ENCODE measurements at regions not wholly inside any gene's neighbourhood (a gene's known extent, or its start where the extent isn't known, plus 50 kb on each side); places are given as distances from the start of the nearest gene placed in this dataset.

DNA sequence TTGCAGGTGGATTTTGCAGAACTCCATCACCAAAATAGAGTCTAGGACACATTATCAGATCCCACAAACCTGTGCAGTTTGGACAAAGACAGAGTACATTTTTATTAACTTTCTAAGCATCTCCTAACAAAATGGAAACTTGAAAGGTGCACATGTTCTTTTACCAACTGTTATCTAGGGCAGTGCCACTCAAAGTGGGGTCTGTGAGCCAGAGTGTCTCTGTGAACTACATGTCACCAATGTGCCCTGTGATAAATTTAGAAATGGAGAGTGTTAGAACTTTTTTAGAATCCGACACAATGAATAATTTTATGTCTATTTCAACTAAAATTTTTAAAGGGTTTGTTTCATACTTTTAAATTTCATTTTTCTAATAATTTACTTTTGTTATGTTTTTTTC lies 68.4 kb upstream of the TMC3 start:
- H3K4me1 ChIP-seq (ENCODE audit: control extremely low read depth in 1 of 4, control insufficient read depth in 4 of 4, insufficient read depth in 4 of 4, low read length in 3 of 4) = no peaks in the 10 kb centered on the region
- peaks cover 0 to 11% (median 0%) of the 10 kb centered on the region in 5 experiments for H3K9me3 ChIP-seq (ENCODE audit: control extremely low read depth in 1 of 5, control insufficient read depth in 4 of 5, insufficient read depth in 2 of 5, low read depth in 1 of 5, low read length in 4 of 5)
- H3K27me3 ChIP-seq (replicated peaks in 2 of 5; ENCODE audit: control insufficient read depth in 4 of 5, insufficient read depth in 5 of 5, low read length in 4 of 5) = no peaks in the 10 kb centered on the region
- ChIA-PET POLR2A (no interaction called here), CTCF (no interaction called here)
- no peak for DNase-seq
- H3K36me3 ChIP-seq (ENCODE audit: control insufficient read depth in 4 of 4, insufficient read depth in 4 of 4, low read length in 3 of 4) = no peaks in the 10 kb centered on the region
- WGBS (ENCODE audit: insufficient coverage) = no CpG with 5 or more reads among the region's 1 CpG
- H3K4me3 ChIP-seq (ENCODE audit: control insufficient read depth in 1 of 7, extremely low read depth in 1 of 7, insufficient read depth in 4 of 7, low read depth in 2 of 7, low read length in 6 of 7) = no peak overlapping the region
- no peak overlapping the region for H3K27ac ChIP-seq (ENCODE audit: insufficient read depth in 1 of 2, low read depth in 1 of 2, low read length in 2 of 2, poor library complexity in 1 of 2, severe bottlenecking in 2 of 2)

DNA sequence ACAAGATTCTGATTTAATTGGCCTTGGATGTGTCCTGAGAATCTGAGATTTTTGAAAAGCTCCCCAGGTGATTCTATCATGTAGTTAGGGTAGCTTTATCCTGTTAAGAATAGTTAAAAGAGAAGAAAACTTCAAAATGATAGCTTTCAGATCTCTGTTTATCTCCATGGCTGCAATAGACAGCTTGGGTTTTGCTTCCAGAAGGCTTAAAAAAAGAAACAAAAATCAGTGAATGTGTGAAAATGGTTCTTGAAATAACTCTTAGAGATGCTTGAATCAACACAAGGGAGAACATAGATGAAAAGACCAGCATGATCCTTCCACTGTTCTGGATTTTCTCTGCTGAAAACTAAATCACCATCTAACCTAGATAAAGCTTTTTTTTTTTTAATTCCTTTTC lies 60.8 kb upstream of the TMC3 start:
- Histone ChIP-seq H3K27ac (ENCODE audit: insufficient read depth in 1 of 2, low read depth in 1 of 2, low read length in 2 of 2, poor library complexity in 1 of 2, severe bottlenecking in 2 of 2) (no peak overlapping the region), H3K4me3 (ENCODE audit: control insufficient read depth in 1 of 7, extremely low read depth in 1 of 7, insufficient read depth in 4 of 7, low read depth in 2 of 7, low read length in 6 of 7) (no peak overlapping the region), H3K4me1 (ENCODE audit: control extremely low read depth in 1 of 4, control insufficient read depth in 4 of 4, insufficient read depth in 4 of 4, low read length in 3 of 4) (no peaks in the 10 kb centered on the region), H3K27me3 (replicated peaks in 2 of 5; ENCODE audit: control insufficient read depth in 4 of 5, insufficient read depth in 5 of 5, low read length in 4 of 5) (no peaks in the 10 kb centered on the region), H3K36me3 (ENCODE audit: control insufficient read depth in 4 of 4, insufficient read depth in 4 of 4, low read length in 3 of 4) (no peaks in the 10 kb centered on the region), H3K9me3 (ENCODE audit: control extremely low read depth in 1 of 5, control insufficient read depth in 4 of 5, insufficient read depth in 2 of 5, low read depth in 1 of 5, low read length in 4 of 5) (peaks cover 0 to 4% (median 0%) of the 10 kb centered on the region in 5 experiments)
- DNase-seq = no peak
- ChIA-PET CTCF (interaction anchor here (0.6 kb wide), 1 partner anchor 36 kb away, joined by 4 read pairs; no protein-coding TSS in a partner anchor), POLR2A (no interaction called here)

DNA sequence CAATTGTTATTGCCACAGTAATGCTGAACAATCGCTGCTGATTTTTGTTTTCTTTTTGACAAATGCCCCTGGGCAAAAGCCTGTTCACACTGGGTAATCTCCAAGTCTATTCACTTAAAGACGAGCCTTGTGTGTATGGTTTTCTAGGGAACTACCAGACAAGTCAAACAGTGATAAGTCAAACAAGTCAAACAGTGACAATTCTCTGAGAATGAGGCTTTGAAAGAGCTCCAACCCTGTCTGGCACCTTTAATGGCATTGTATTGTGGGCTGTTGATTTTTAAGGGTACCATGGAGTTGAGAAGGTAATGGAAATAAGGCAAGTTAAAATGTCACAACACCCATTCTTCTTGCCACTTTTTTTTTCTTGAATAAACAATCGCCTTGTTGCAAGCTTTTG lies 59.4 kb upstream of the TMC3 start:
- Histone ChIP-seq H3K4me3 (ENCODE audit: control insufficient read depth in 1 of 7, extremely low read depth in 1 of 7, insufficient read depth in 4 of 7, low read depth in 2 of 7, low read length in 6 of 7) (no peak overlapping the region), H3K36me3 (ENCODE audit: control insufficient read depth in 4 of 4, insufficient read depth in 4 of 4, low read length in 3 of 4) (no peaks in the 10 kb centered on the region), H3K27ac (ENCODE audit: insufficient read depth in 1 of 2, low read depth in 1 of 2, low read length in 2 of 2, poor library complexity in 1 of 2, severe bottlenecking in 2 of 2) (no peak overlapping the region), H3K9me3 (ENCODE audit: control extremely low read depth in 1 of 5, control insufficient read depth in 4 of 5, insufficient read depth in 2 of 5, low read depth in 1 of 5, low read length in 4 of 5) (peaks cover 0 to 7% (median 3%) of the 10 kb centered on the region in 5 experiments), H3K4me1 (ENCODE audit: control extremely low read depth in 1 of 4, control insufficient read depth in 4 of 4, insufficient read depth in 4 of 4, low read length in 3 of 4) (no peaks in the 10 kb centered on the region), H3K27me3 (replicated peaks in 2 of 5; ENCODE audit: control insufficient read depth in 4 of 5, insufficient read depth in 5 of 5, low read length in 4 of 5) (no peaks in the 10 kb centered on the region)
- ChIA-PET CTCF (no interaction called here), POLR2A (no interaction called here)
- DNase-seq = no peak
- WGBS (ENCODE audit: insufficient coverage) = 100% methylated on average over 1 of the region's 3 CpGs

DNA sequence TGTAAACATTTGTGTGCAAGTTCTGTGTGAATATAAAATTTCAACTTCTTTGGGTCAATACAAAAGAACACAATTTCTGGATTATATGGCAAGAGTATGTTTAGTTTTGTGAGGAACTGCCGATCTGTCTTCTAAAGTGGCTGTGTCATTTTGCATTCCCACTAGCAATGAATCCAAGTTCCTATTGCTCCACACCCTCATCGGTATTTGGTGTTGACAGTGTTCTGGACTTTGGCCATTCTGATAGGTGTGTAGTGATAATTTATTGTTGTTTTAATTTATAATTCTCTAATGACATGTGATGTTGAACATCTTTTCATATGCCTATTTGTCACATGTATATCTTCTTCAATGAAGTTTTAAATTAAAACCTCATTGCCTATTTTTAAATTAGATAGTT lies 58.2 kb upstream of the TMC3 start:
- Histone ChIP-seq H3K9me3 (ENCODE audit: control extremely low read depth in 1 of 5, control insufficient read depth in 4 of 5, insufficient read depth in 2 of 5, low read depth in 1 of 5, low read length in 4 of 5) (peaks cover 0 to 7% (median 3%) of the 10 kb centered on the region in 5 experiments), H3K36me3 (ENCODE audit: control insufficient read depth in 4 of 4, insufficient read depth in 4 of 4, low read length in 3 of 4) (no peaks in the 10 kb centered on the region), H3K4me3 (ENCODE audit: control insufficient read depth in 1 of 7, extremely low read depth in 1 of 7, insufficient read depth in 4 of 7, low read depth in 2 of 7, low read length in 6 of 7) (no peak overlapping the region), H3K27ac (ENCODE audit: insufficient read depth in 1 of 2, low read depth in 1 of 2, low read length in 2 of 2, poor library complexity in 1 of 2, severe bottlenecking in 2 of 2) (no peak overlapping the region), H3K27me3 (replicated peaks in 2 of 5; ENCODE audit: control insufficient read depth in 4 of 5, insufficient read depth in 5 of 5, low read length in 4 of 5) (no peaks in the 10 kb centered on the region), H3K4me1 (ENCODE audit: control extremely low read depth in 1 of 4, control insufficient read depth in 4 of 4, insufficient read depth in 4 of 4, low read length in 3 of 4) (no peaks in the 10 kb centered on the region)
- CTCF ChIA-PET = interaction anchor here (1.4 kb wide), 1 partner anchor 22 kb away, joined by 3 read pairs; no protein-coding TSS in a partner anchor
- DNase-seq = no peak
- POLR2A ChIA-PET = no interaction called here
- WGBS (ENCODE audit: insufficient coverage) = no CpG with 5 or more reads among the region's 2 CpGs

DNA sequence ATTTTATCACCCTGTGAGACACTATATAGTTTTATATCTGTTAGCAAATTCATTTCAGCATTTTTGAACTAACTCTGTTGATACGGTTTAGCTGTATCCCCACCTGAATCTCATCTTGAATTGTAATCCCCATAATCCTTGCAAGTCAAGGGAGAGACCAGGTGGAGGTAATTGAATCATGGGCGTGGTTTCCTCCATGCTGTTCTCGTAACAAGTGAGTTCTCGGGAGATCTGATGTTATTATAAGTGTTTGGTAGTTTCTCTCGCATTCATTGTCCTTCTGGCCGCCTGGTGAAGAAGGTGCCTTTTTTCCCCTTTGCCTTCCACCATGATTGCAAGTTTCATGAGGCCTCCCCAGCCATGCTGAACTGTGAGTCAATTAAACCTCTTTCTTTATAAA lies 53.2 kb upstream of the TMC3 start:
- ChIA-PET POLR2A (no interaction called here), CTCF (no interaction called here)
- Histone ChIP-seq H3K27ac (ENCODE audit: insufficient read depth in 1 of 2, low read depth in 1 of 2, low read length in 2 of 2, poor library complexity in 1 of 2, severe bottlenecking in 2 of 2) (no peak overlapping the region), H3K4me1 (ENCODE audit: control extremely low read depth in 1 of 4, control insufficient read depth in 4 of 4, insufficient read depth in 4 of 4, low read length in 3 of 4) (no peaks in the 10 kb centered on the region), H3K4me3 (ENCODE audit: control insufficient read depth in 1 of 7, extremely low read depth in 1 of 7, insufficient read depth in 4 of 7, low read depth in 2 of 7, low read length in 6 of 7) (no peak overlapping the region), H3K36me3 (ENCODE audit: control insufficient read depth in 4 of 4, insufficient read depth in 4 of 4, low read length in 3 of 4) (no peaks in the 10 kb centered on the region), H3K9me3 (ENCODE audit: control extremely low read depth in 1 of 5, control insufficient read depth in 4 of 5, insufficient read depth in 2 of 5, low read depth in 1 of 5, low read length in 4 of 5) (peaks cover 0 to 7% (median 3%) of the 10 kb centered on the region in 5 experiments), H3K27me3 (replicated peaks in 2 of 5; ENCODE audit: control insufficient read depth in 4 of 5, insufficient read depth in 5 of 5, low read length in 4 of 5) (no peaks in the 10 kb centered on the region)
- WGBS (ENCODE audit: insufficient coverage) = 100% methylated on average over 3 of the region's 6 CpGs
- no peak for DNase-seq

DNA sequence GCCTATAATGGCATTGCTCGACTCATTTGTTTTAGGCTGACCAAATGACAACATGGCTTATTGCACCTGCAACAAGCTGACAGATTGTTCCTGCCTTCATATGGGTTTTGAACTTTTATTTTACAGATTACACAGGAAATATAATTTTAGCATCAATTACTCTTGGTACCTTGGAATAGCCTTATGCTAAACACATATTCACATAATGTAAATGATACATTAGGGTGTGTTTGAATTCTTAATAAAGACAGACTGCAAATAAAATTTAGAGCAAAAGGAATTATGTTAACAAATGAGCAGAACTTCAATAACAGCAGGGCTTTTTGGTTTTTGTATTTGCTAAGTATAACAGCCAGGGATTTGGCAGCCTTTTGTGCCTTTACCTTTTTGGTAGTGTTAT lies 51.9 kb upstream of the TMC3 start:
- no peaks in the 10 kb centered on the region for H3K27me3 ChIP-seq (replicated peaks in 2 of 5; ENCODE audit: control insufficient read depth in 4 of 5, insufficient read depth in 5 of 5, low read length in 4 of 5)
- CTCF ChIA-PET = no interaction called here
- POLR2A ChIA-PET = no interaction called here
- DNase-seq = no peak
- no CpG with 5 or more reads among the region's 1 CpG for WGBS (ENCODE audit: insufficient coverage)
- H3K4me3 ChIP-seq (ENCODE audit: control insufficient read depth in 1 of 7, extremely low read depth in 1 of 7, insufficient read depth in 4 of 7, low read depth in 2 of 7, low read length in 6 of 7) = no peak overlapping the region
- H3K9me3 ChIP-seq (ENCODE audit: control extremely low read depth in 1 of 5, control insufficient read depth in 4 of 5, insufficient read depth in 2 of 5, low read depth in 1 of 5, low read length in 4 of 5) = peaks cover 0 to 3% (median 2%) of the 10 kb centered on the region in 5 experiments
- H3K36me3 ChIP-seq (ENCODE audit: control insufficient read depth in 4 of 4, insufficient read depth in 4 of 4, low read length in 3 of 4) = no peaks in the 10 kb centered on the region
- no peak overlapping the region for H3K27ac ChIP-seq (ENCODE audit: insufficient read depth in 1 of 2, low read depth in 1 of 2, low read length in 2 of 2, poor library complexity in 1 of 2, severe bottlenecking in 2 of 2)
- no peaks in the 10 kb centered on the region for H3K4me1 ChIP-seq (ENCODE audit: control extremely low read depth in 1 of 4, control insufficient read depth in 4 of 4, insufficient read depth in 4 of 4, low read length in 3 of 4)

Data from common myeloid progenitor, CD34-positive (primary cell).